Esophagus squamous epithelium (tissue), 4 donors: ENCODE measurements at regions not wholly inside any gene's neighbourhood (a gene's known extent, or its start where the extent isn't known, plus 50 kb on each side); places are given as distances from the start of the nearest gene placed in this dataset.

Experiments
- POLR2A ChIP-seq, 4 donors: fragments of 450-650 bp; IDR thresholded peaks; one replicate each; pipeline ENCODE4 v1.6.1; 2017; ENCODE audit warnings: antibody characterized with exemption in 4 of 4, mild to moderate bottlenecking in 4 of 4, moderate library complexity in 3 of 4
- TF ChIP-seq, protein P1 (sequence below), 6 experiments: fragments of 450-650 bp in 4 of 6; fragments of 200-600 bp in 2 of 6; sonication (generic) in 2 of 6; IDR thresholded peaks; one replicate each; pipeline ENCODE4 v1.5.1; 2016 to 2019; ENCODE audit warnings: antibody characterized with exemption in 6 of 6, mild to moderate bottlenecking in 4 of 6, moderate library complexity in 4 of 6

DNA sequence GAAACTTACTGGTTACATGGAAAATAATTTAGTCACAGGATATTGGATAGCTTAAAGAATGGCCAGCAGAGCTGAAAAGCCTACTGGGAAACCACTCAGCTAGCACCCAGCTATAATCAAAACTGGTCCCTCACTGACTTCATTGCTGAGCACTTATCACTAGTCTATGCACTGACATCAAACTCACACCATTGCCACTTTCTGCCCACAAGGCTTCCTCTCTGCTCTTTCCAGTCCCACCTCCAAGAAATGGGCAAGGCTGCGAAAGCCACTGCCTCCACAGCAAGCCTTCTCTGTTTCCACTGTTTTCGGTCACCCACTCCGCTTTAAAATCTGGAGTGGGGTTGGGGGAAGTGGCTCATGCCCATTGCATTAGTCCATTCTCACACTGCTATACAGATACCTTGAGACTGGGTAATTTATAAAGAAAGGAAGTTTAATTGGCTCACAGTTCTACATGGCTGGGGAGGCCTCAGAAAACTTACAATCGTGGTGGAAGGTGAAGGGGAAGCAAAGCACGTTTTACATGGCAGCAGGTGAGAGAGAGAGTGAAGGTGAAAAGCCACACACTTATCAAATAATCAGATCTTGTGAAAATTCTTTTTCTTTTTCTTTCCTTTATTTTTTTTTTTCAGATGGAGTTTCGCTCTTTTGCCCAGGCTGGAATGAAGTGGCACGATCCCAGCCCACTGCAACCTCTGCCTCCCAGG lies 77.0 kb upstream of the CERS6 start:
- TF ChIP-seq, protein P1, sequence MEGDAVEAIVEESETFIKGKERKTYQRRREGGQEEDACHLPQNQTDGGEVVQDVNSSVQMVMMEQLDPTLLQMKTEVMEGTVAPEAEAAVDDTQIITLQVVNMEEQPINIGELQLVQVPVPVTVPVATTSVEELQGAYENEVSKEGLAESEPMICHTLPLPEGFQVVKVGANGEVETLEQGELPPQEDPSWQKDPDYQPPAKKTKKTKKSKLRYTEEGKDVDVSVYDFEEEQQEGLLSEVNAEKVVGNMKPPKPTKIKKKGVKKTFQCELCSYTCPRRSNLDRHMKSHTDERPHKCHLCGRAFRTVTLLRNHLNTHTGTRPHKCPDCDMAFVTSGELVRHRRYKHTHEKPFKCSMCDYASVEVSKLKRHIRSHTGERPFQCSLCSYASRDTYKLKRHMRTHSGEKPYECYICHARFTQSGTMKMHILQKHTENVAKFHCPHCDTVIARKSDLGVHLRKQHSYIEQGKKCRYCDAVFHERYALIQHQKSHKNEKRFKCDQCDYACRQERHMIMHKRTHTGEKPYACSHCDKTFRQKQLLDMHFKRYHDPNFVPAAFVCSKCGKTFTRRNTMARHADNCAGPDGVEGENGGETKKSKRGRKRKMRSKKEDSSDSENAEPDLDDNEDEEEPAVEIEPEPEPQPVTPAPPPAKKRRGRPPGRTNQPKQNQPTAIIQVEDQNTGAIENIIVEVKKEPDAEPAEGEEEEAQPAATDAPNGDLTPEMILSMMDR (IDR thresholded peaks at IDR 0.05), result no peak
- no peak for TF ChIP-seq POLR2A (IDR thresholded peaks at IDR 0.05)
